Gastrocnemius medialis (tissue), 4 donors: ENCODE measurements at regions not wholly inside any gene's neighbourhood (a gene's known extent, or its start where the extent isn't known, plus 50 kb on each side); places are given as distances from the start of the nearest gene placed in this dataset.
"Not testable (repeated sequence)": the region's sequence is repeated elsewhere in the genome, so short reads cannot be mapped to it uniquely, and the experiment has no call there.

Source experiments
- ATAC-seq, 2 donors: fragments of 150-250 bp; one replicate each; pipeline ENCODE4 v1.9.1; 2016
- DNase-seq, 2 donors: peaks; one replicate each; pipeline ENCODE4 v3.0.0-alpha.2; 2019
- H3K27ac ChIP-seq, 4 donors: fragments of 200-600 bp; sonication (generic); 1 replicate in 1 of 4; 2 replicates in 3 of 4; pipeline ENCODE4 v1.5.1; 2016 to 2018; ENCODE audit warnings: mild to moderate bottlenecking in 2 of 4, moderate library complexity in 1 of 4
- H3K27me3 ChIP-seq, 3 donors: fragments of 200-600 bp; sonication (generic) in 2 of 3; 1 replicate in 1 of 3; 2 replicates in 2 of 3; pipeline versions ENCODE4 v1.5.1 to v1.6.0; 2016 to 2019; ENCODE audit warnings: mild to moderate bottlenecking in 1 of 3, moderate library complexity in 1 of 3
- H3K36me3 ChIP-seq, 2 donors: fragments of 200-600 bp; sonication (generic) in 1 of 2; one replicate each; pipeline ENCODE4 v1.5.1; 2017 to 2018
- H3K4me1 ChIP-seq, 2 donors: fragments of 200-600 bp; sonication (generic) in 1 of 2; one replicate each; pipeline ENCODE4 v1.5.1; 2016 to 2017; ENCODE audit warnings: mild to moderate bottlenecking in 2 of 2
- H3K4me3 ChIP-seq, 4 donors: fragments of 200-600 bp; sonication (generic) in 3 of 4; 1 replicate in 1 of 4; 2 replicates in 3 of 4; pipeline ENCODE4 v1.5.1; 2016 to 2019; ENCODE audit warnings: mild to moderate bottlenecking in 2 of 4
- H3K9me3 ChIP-seq, 3 donors: fragments of 200-600 bp; sonication (generic) in 2 of 3; 1 replicate in 1 of 3; 2 replicates in 2 of 3; pipeline ENCODE4 v1.5.1; 2016 to 2019
- CTCF ChIP-seq, 5 experiments: fragments of 450-650 bp in 3 of 5; fragments of 200-600 bp in 2 of 5; sonication (generic) in 2 of 5; IDR thresholded peaks in 4 of 5; conservative IDR thresholded peaks in 1 of 5; 1 replicate in 4 of 5; 2 replicates in 1 of 5; pipeline ENCODE4 v1.5.1; 2016 to 2019; ENCODE audit warnings: antibody characterized with exemption in 5 of 5, mild to moderate bottlenecking in 3 of 5, moderate library complexity in 3 of 5
- POLR2A ChIP-seq, 2 donors: fragments of 450-650 bp; IDR thresholded peaks; one replicate each; pipeline ENCODE4 v1.6.1; 2017; ENCODE audit warnings: antibody characterized with exemption in 2 of 2, mild to moderate bottlenecking in 2 of 2, moderate library complexity in 2 of 2
- in situ Hi-C, 4 donors: fragments of 200-750 bp; cut with MboI; loops; one replicate each; pipeline versions ENCODE4 v1.15.0 to v1.8.0; 2017; ENCODE audit warnings: low sequenced_read_pairs in 4 of 4
- intact Hi-C: fragments of 100-400 bp; cut with DNase I; formaldehyde crosslinking; loops from one replicate; pipeline ENCODE4 v1.15.1; 2023; ENCODE audit warnings: low total_unique reads

- TF ChIP-seq POLR2A (IDR thresholded peaks at IDR 0.05) (no peak), CTCF (IDR thresholded peaks at IDR 0.05 in 4 of 5, conservative IDR thresholded peaks at IDR 0.05 in 1 of 5) (no peak)
- Histone ChIP-seq H3K4me3 (no peak overlapping the region), H3K36me3 (no peaks in the 10 kb centered on the region), H3K9me3 (no peaks in the 10 kb centered on the region), H3K27me3 (no peaks in the 10 kb centered on the region), H3K27ac (no peak overlapping the region), H3K4me1 (peaks cover 0 to 6% of the 10 kb centered on the region in 2 donors)
- intact Hi-C loops = no loop called here
- in situ Hi-C loops = no loop called here
- no peak for DNase-seq
- no peak for ATAC-seq
Observed at GRCh38 chrX:33969105-33969504, 163.0 kb downstream of the FAM47A start.

GRCh38 chrX:33968611-33969010 is 163.5 kb downstream of the FAM47A start:
- Histone ChIP-seq H3K4me3 (no peak overlapping the region), H3K4me1 (peaks cover 0 to 6% of the 10 kb centered on the region in 2 donors), H3K36me3 (no peaks in the 10 kb centered on the region), H3K27ac (no peak overlapping the region), H3K27me3 (no peaks in the 10 kb centered on the region), H3K9me3 (no peaks in the 10 kb centered on the region)
- in situ Hi-C loops (no loop called here), intact Hi-C loops (no loop called here)
- DNase-seq (no peak), ATAC-seq (no peak)
- TF ChIP-seq POLR2A (IDR thresholded peaks at IDR 0.05) = no peak
- TF ChIP-seq CTCF (IDR thresholded peaks at IDR 0.05 in 4 of 5, conservative IDR thresholded peaks at IDR 0.05 in 1 of 5) = no peak

- intact Hi-C loops (no loop called here), in situ Hi-C loops (no loop called here)
- Histone ChIP-seq H3K4me3 (no peak overlapping the region), H3K27me3 (no peaks in the 10 kb centered on the region), H3K9me3 (no peaks in the 10 kb centered on the region), H3K4me1 (no peaks in the 10 kb centered on the region), H3K36me3 (no peaks in the 10 kb centered on the region), H3K27ac (no peak overlapping the region)
- no peak for ATAC-seq
- TF ChIP-seq CTCF (IDR thresholded peaks at IDR 0.05 in 4 of 5, conservative IDR thresholded peaks at IDR 0.05 in 1 of 5) (no peak), POLR2A (IDR thresholded peaks at IDR 0.05) (no peak)
- no peak for DNase-seq
Observed at GRCh38 chrX:33949300-33949699, 182.8 kb downstream of the FAM47A start.

GRCh38 chrX:33926249-33926648 is 205.9 kb downstream of the FAM47A start:
- in situ Hi-C loops = not testable (repeated sequence)

GRCh38 chrX:33923262-33923661 is 208.9 kb downstream of the FAM47A start:
- Histone ChIP-seq H3K27me3 (no peaks in the 10 kb centered on the region), H3K4me3 (no peak overlapping the region), H3K36me3 (no peaks in the 10 kb centered on the region), H3K4me1 (no peaks in the 10 kb centered on the region), H3K27ac (no peak overlapping the region), H3K9me3 (peaks cover 0 to 4% (median 0%) of the 10 kb centered on the region in 3 donors)
- in situ Hi-C loops (no loop called here), intact Hi-C loops (no loop called here)
- ATAC-seq (no peak), DNase-seq (no peak)
- TF ChIP-seq POLR2A (IDR thresholded peaks at IDR 0.05) = no peak
- no peak for TF ChIP-seq CTCF (IDR thresholded peaks at IDR 0.05 in 4 of 5, conservative IDR thresholded peaks at IDR 0.05 in 1 of 5)

More at GRCh38 chrX:33926249-33926648, 205.9 kb downstream of the FAM47A start:
- H3K4me1 ChIP-seq, H3K9me3 ChIP-seq, H3K27me3 ChIP-seq, H3K36me3 ChIP-seq, H3K27ac ChIP-seq, intact Hi-C loops, DNase-seq, H3K4me3 ChIP-seq, ATAC-seq: not testable (repeated sequence)
